Panc1 (cell line): ENCODE measurements at regions not wholly inside any gene's neighbourhood (a gene's known extent, or its start where the extent isn't known, plus 50 kb on each side); places are given as distances from the start of the nearest gene placed in this dataset.

Experiments
- ATAC-seq: fragments of 200-7000 bp; cut with Tn5 transposase; 2 replicates; pipeline ENCODE4 v1.9.1; 2020; ENCODE audit warnings: mild to moderate bottlenecking, moderate library complexity
- BruUV-seq: library from RNA; stranded (reverse); fragments of 400-500 nt; replicated peaks from 2 replicates; lab custom pipeline; 2021; lab: Mats Ljungman, UMichigan
- CTCF ChIA-PET: fragments of 300-600 bp; sonication (Branson Sonifier 250); formaldehyde crosslinking; loops from one replicate; lab custom pipeline; 2022; ENCODE audit warnings: antibody characterized with exemption; lab: Charles Lee
- POLR2A ChIA-PET: fragments of 300-600 bp; sonication (Branson Sonifier 250); formaldehyde crosslinking; loops from one replicate; lab custom pipeline; 2022; ENCODE audit warnings: antibody characterized with exemption; lab: Charles Lee
- DNase-seq: peaks from one replicate; pipeline ENCODE4 v3.0.0-alpha.2; 2010; ENCODE audit warnings: low read depth, low spot score
- H3K27ac ChIP-seq: 2 replicates; pipeline ENCODE4 v1.5.1; 2011; ENCODE audit warnings: mild to moderate bottlenecking, low read length, inconsistent platforms
- H3K27me3 ChIP-seq: fragments of 200-500 bp; sonication (Bioruptor generic); 2 replicates; pipeline ENCODE4 v1.6.0; 2014; ENCODE audit warnings: low read length, inconsistent platforms; ENCODE audit not compliant: control insufficient read depth, insufficient read depth
- H3K36me3 ChIP-seq: fragments of 200-500 bp; sonication (Bioruptor generic); 2 replicates; pipeline ENCODE4 v1.5.1; 2014; ENCODE audit warnings: inconsistent platforms, mild to moderate bottlenecking, low read length, moderate library complexity; ENCODE audit not compliant: control insufficient read depth, insufficient read depth
- H3K4me1 ChIP-seq: 2 replicates; pipeline ENCODE4 v1.5.1; 2011; ENCODE audit warnings: inconsistent platforms, mild to moderate bottlenecking, low read length, moderate library complexity; ENCODE audit not compliant: control insufficient read depth, insufficient read depth
- H3K4me3 ChIP-seq, 2 experiments: 2 replicates each; pipeline ENCODE4 v1.5.1; 2011 to 2012; ENCODE audit warnings: low read depth in 2 of 2, low read length in 2 of 2, mild to moderate bottlenecking in 2 of 2, inconsistent platforms in 1 of 2, moderate library complexity in 1 of 2
- H3K9me3 ChIP-seq: fragments of 200-500 bp; sonication (Bioruptor generic); 2 replicates; pipeline ENCODE4 v1.5.1; 2014; ENCODE audit warnings: low read depth, mild to moderate bottlenecking, inconsistent platforms, low read length, moderate library complexity; ENCODE audit not compliant: control insufficient read depth, insufficient read depth
- CTCF ChIP-seq: fragments of 450-650 bp; IDR thresholded peaks from 2 replicates; pipeline ENCODE4 v1.5.1; 2017; ENCODE audit warnings: mild to moderate bottlenecking
- POLR2AphosphoS5 ChIP-seq: IDR thresholded peaks from 2 replicates; pipeline ENCODE4 v1.6.1; 2012; ENCODE audit warnings: mild to moderate bottlenecking, low read depth, low read length, moderate library complexity
- SIN3A ChIP-seq: IDR thresholded peaks from 2 replicates; pipeline ENCODE4 v1.6.1; 2012; ENCODE audit warnings: low read depth, mild to moderate bottlenecking, low read length, moderate library complexity, borderline replicate concordance; ENCODE audit not compliant: insufficient read depth
- TCF7L2 ChIP-seq: IDR thresholded peaks from 2 replicates; pipeline ENCODE4 v1.6.1; 2011; ENCODE audit warnings: mild to moderate bottlenecking, low read depth, low read length, inconsistent platforms
- in situ Hi-C: cut with HindIII; loops from 2 replicates; pipeline ENCODE4 v1.10.0; 2016; ENCODE audit warnings: low sequenced_read_pairs, low pct_unique_long_range_greater_than_20kb
- intact Hi-C: fragments of 100-400 bp; cut with micrococcal nuclease; formaldehyde crosslinking; loops from one replicate; pipeline ENCODE4 v1.10.0; 2022; ENCODE audit not compliant: unreplicated experiment
- TF ChIP-seq, protein P1 (sequence below), 2 experiments: IDR thresholded peaks; 2 replicates each; pipeline ENCODE4 v1.6.1; 2011 to 2012; ENCODE audit warnings: low read depth in 2 of 2, control low read depth in 1 of 2, low read length in 1 of 2, mild to moderate bottlenecking in 1 of 2, moderate library complexity in 1 of 2; ENCODE audit not compliant: insufficient read depth in 1 of 2

GRCh38 chr13:61187471-61187870 lies 228.2 kb downstream of the PCDH20 start:
- no peak overlapping the region for H3K27ac ChIP-seq
- no peaks in the 10 kb centered on the region for H3K4me1 ChIP-seq
- no TSS peak for BruUV-seq
- ChIA-PET POLR2A (no interaction called here), CTCF (no interaction called here)
- no peaks in the 10 kb centered on the region for H3K27me3 ChIP-seq
- no peaks in the 10 kb centered on the region for H3K9me3 ChIP-seq
- no peak for ATAC-seq
- no peaks in the 10 kb centered on the region for H3K36me3 ChIP-seq
- no peak overlapping the region for H3K4me3 ChIP-seq
- in situ Hi-C loops (no loop called here), intact Hi-C loops (no loop called here)
- no peak for TF ChIP-seq TCF7L2
- TF ChIP-seq CTCF: no peak
- no peak for TF ChIP-seq POLR2AphosphoS5
- no peak for TF ChIP-seq SIN3A
- TF ChIP-seq, protein P1, sequence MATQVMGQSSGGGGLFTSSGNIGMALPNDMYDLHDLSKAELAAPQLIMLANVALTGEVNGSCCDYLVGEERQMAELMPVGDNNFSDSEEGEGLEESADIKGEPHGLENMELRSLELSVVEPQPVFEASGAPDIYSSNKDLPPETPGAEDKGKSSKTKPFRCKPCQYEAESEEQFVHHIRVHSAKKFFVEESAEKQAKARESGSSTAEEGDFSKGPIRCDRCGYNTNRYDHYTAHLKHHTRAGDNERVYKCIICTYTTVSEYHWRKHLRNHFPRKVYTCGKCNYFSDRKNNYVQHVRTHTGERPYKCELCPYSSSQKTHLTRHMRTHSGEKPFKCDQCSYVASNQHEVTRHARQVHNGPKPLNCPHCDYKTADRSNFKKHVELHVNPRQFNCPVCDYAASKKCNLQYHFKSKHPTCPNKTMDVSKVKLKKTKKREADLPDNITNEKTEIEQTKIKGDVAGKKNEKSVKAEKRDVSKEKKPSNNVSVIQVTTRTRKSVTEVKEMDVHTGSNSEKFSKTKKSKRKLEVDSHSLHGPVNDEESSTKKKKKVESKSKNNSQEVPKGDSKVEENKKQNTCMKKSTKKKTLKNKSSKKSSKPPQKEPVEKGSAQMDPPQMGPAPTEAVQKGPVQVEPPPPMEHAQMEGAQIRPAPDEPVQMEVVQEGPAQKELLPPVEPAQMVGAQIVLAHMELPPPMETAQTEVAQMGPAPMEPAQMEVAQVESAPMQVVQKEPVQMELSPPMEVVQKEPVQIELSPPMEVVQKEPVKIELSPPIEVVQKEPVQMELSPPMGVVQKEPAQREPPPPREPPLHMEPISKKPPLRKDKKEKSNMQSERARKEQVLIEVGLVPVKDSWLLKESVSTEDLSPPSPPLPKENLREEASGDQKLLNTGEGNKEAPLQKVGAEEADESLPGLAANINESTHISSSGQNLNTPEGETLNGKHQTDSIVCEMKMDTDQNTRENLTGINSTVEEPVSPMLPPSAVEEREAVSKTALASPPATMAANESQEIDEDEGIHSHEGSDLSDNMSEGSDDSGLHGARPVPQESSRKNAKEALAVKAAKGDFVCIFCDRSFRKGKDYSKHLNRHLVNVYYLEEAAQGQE (IDR thresholded peaks at IDR 0.05; ENCODE audit: insufficient read depth in 1 of 2, low read depth in 2 of 2, low read length in 1 of 2): no peak
- DNase-seq: no peak

DNA sequence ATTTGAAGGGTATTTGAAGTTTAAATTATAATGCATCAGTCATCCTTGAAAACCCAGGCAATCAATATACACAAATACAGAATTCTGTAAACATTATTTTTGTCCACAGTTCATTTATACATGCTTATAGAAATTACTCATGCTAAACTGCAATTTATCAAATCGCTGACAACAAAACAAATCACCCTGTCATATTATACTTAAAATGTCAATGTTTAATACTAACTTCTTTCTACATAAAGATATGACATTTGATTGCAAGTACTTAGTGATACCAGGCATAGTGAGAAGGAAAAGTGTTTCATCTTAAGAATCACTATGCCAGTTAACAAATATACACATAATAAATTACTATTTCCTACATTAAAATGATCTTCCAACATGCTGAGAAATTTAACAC lies 232.0 kb downstream of the PCDH20 start:
- POLR2A ChIA-PET: no interaction called here
- intact Hi-C loops: no loop called here
- DNase-seq (no peak), ATAC-seq (no peak)
- H3K4me3 ChIP-seq: no peak overlapping the region
- TF ChIP-seq TCF7L2 (no peak), POLR2AphosphoS5 (no peak), CTCF (no peak), SIN3A (no peak)
- TF ChIP-seq, protein P1 (IDR thresholded peaks at IDR 0.05; ENCODE audit: insufficient read depth in 1 of 2, low read depth in 2 of 2, low read length in 1 of 2): no peak
- H3K27me3 ChIP-seq: no peaks in the 10 kb centered on the region
- H3K9me3 ChIP-seq: no peaks in the 10 kb centered on the region
- in situ Hi-C loops: no loop called here
- no TSS peak for BruUV-seq
- H3K36me3 ChIP-seq: no peaks in the 10 kb centered on the region
- no peaks in the 10 kb centered on the region for H3K4me1 ChIP-seq
- no peak overlapping the region for H3K27ac ChIP-seq
- CTCF ChIA-PET: no interaction called here
